ENCODE measurements at regions not wholly inside any gene's neighbourhood (a gene's known extent, or its start where the extent isn't known, plus 50 kb on each side); places are given as distances from the start of the nearest gene placed in this dataset.

GRCh38 chr9:99601571-99602111, 220.0 kb upstream of the NR4A3 start:
- peak; percentile 3 for DNase-seq

GRCh38 chr9:99602854-99603253, 218.8 kb upstream of the NR4A3 start:
- DNase-seq, result no peak

GRCh38 chr9:99605016-99605743, 216.5 kb upstream of the NR4A3 start:
- DNase-seq, result no peak

- no peak for DNase-seq
These were observed 215.4 kb upstream of the NR4A3 start for GRCh38 chr9:99606296-99606695.

- DNase-seq, result peak; percentile 71
These were observed 214.7 kb upstream of the NR4A3 start for GRCh38 chr9:99606957-99607356.

GRCh38 chr9:99607842-99608448, 213.7 kb upstream of the NR4A3 start:
- no peak for DNase-seq

GRCh38 chr9:99614341-99614740, 207.3 kb upstream of the NR4A3 start:
- DNase-seq, result no peak

- no peak for DNase-seq
These were observed 200.6 kb upstream of the NR4A3 start for GRCh38 chr9:99621040-99621439.

GRCh38 chr9:99622679-99623078, 199.0 kb upstream of the NR4A3 start:
- DNase-seq, result no peak

GRCh38 chr9:99623780-99624364, 197.8 kb upstream of the NR4A3 start:
- no peak for DNase-seq

GRCh38 chr9:99624499-99625233, 197.0 kb upstream of the NR4A3 start:
- DNase-seq, result no peak

- no peak for DNase-seq
These were observed 195.3 kb upstream of the NR4A3 start for GRCh38 chr9:99626426-99626825.

- DNase-seq, result no peak
These were observed 193.4 kb upstream of the NR4A3 start for GRCh38 chr9:99628285-99628684.

- DNase-seq, result no peak
These were observed 192.7 kb upstream of the NR4A3 start for GRCh38 chr9:99628849-99629620.

GRCh38 chr9:99632349-99633038, 189.2 kb upstream of the NR4A3 start:
- DNase-seq, result no peak

- DNase-seq, result no peak
These were observed 188.4 kb upstream of the NR4A3 start for GRCh38 chr9:99633265-99633664.

GRCh38 chr9:99634186-99634585, 187.5 kb upstream of the NR4A3 start:
- DNase-seq, result no peak

GRCh38 chr9:99635032-99635431, 186.7 kb upstream of the NR4A3 start:
- no peak for DNase-seq

- DNase-seq, result no peak
These were observed 184.0 kb upstream of the NR4A3 start for GRCh38 chr9:99637641-99638040.

GRCh38 chr9:99638971-99639370, 182.7 kb upstream of the NR4A3 start:
- DNase-seq, result no peak

GRCh38 chr9:99647604-99648003, 174.1 kb upstream of the NR4A3 start:
- DNase-seq, result no peak
